ENCODE measurements at regions not wholly inside any gene's neighbourhood (a gene's known extent, or its start where the extent isn't known, plus 50 kb on each side); places are given as distances from the start of the nearest gene placed in this dataset.

- DNase-seq (ENCODE audit: extremely low spot score, unreplicated experiment), result no peak
- H3K9me3 Mint-ChIP-seq (ENCODE audit: unreplicated experiment), result no peaks in the 10 kb centered on the region
- H3K36me3 Mint-ChIP-seq (ENCODE audit: unreplicated experiment), result no peaks in the 10 kb centered on the region
- no peak overlapping the region for H3K4me3 Mint-ChIP-seq (ENCODE audit: unreplicated experiment)
- peak overlapping the region; percentile 13 for H3K27ac Mint-ChIP-seq (ENCODE audit: unreplicated experiment)
- H3K27me3 Mint-ChIP-seq (ENCODE audit: unreplicated experiment), result no peaks in the 10 kb centered on the region
- H3K4me1 Mint-ChIP-seq (ENCODE audit: unreplicated experiment), result peaks cover 24% of the 10 kb centered on the region
- TF ChIP-seq CTCF (IDR thresholded peaks at IDR 0.05), result no peak
Observed at GRCh38 chr11:37504921-37505320, 906.9 kb upstream of the RAG2 start.

GRCh38 chr11:37504060-37504611 is 906.1 kb upstream of the RAG2 start:
- Mint-ChIP-seq H3K27me3 (ENCODE audit: unreplicated experiment) (no peaks in the 10 kb centered on the region), H3K4me1 (ENCODE audit: unreplicated experiment) (peaks cover 24% of the 10 kb centered on the region), H3K36me3 (ENCODE audit: unreplicated experiment) (no peaks in the 10 kb centered on the region), H3K9me3 (ENCODE audit: unreplicated experiment) (no peaks in the 10 kb centered on the region), H3K4me3 (ENCODE audit: unreplicated experiment) (no peak overlapping the region), H3K27ac (ENCODE audit: unreplicated experiment) (peak overlapping the region; percentile 3)
- DNase-seq (ENCODE audit: extremely low spot score, unreplicated experiment), result no peak
- TF ChIP-seq CTCF (IDR thresholded peaks at IDR 0.05), result no peak

- no peak overlapping the region for H3K4me3 Mint-ChIP-seq (ENCODE audit: unreplicated experiment)
- H3K27me3 Mint-ChIP-seq (ENCODE audit: unreplicated experiment), result no peaks in the 10 kb centered on the region
Observed at GRCh38 chr11:37503411-37504059, 905.5 kb upstream of the RAG2 start.

GRCh38 chr11:37502202-37502601 is 904.2 kb upstream of the RAG2 start:
- TF ChIP-seq CTCF (IDR thresholded peaks at IDR 0.05), result no peak
- no peak overlapping the region for H3K4me3 Mint-ChIP-seq (ENCODE audit: unreplicated experiment)
- no peak overlapping the region for H3K27ac Mint-ChIP-seq (ENCODE audit: unreplicated experiment)
- H3K36me3 Mint-ChIP-seq (ENCODE audit: unreplicated experiment), result no peaks in the 10 kb centered on the region
- no peak for DNase-seq (ENCODE audit: extremely low spot score, unreplicated experiment)
- peaks cover 24% of the 10 kb centered on the region for H3K4me1 Mint-ChIP-seq (ENCODE audit: unreplicated experiment)
- no peaks in the 10 kb centered on the region for H3K9me3 Mint-ChIP-seq (ENCODE audit: unreplicated experiment)
- H3K27me3 Mint-ChIP-seq (ENCODE audit: unreplicated experiment), result no peaks in the 10 kb centered on the region

More at GRCh38 chr11:37503411-37504059, 905.5 kb upstream of the RAG2 start:
- H3K9me3 Mint-ChIP-seq (ENCODE audit: unreplicated experiment), result no peaks in the 10 kb centered on the region
- no peak for TF ChIP-seq CTCF (IDR thresholded peaks at IDR 0.05)
- peaks cover 24% of the 10 kb centered on the region for H3K4me1 Mint-ChIP-seq (ENCODE audit: unreplicated experiment)
- no peaks in the 10 kb centered on the region for H3K36me3 Mint-ChIP-seq (ENCODE audit: unreplicated experiment)
- H3K27ac Mint-ChIP-seq (ENCODE audit: unreplicated experiment), result no peak overlapping the region
- no peak for DNase-seq (ENCODE audit: extremely low spot score, unreplicated experiment)

GRCh38 chr11:37500425-37500824 is 902.4 kb upstream of the RAG2 start:
- no peak overlapping the region for H3K4me3 Mint-ChIP-seq (ENCODE audit: unreplicated experiment)
- no peak overlapping the region for H3K27ac Mint-ChIP-seq (ENCODE audit: unreplicated experiment)
- no peak for DNase-seq (ENCODE audit: extremely low spot score, unreplicated experiment)
- peaks cover 22% of the 10 kb centered on the region for H3K4me1 Mint-ChIP-seq (ENCODE audit: unreplicated experiment)
- no peaks in the 10 kb centered on the region for H3K36me3 Mint-ChIP-seq (ENCODE audit: unreplicated experiment)
- no peaks in the 10 kb centered on the region for H3K9me3 Mint-ChIP-seq (ENCODE audit: unreplicated experiment)
- no peak for TF ChIP-seq CTCF (IDR thresholded peaks at IDR 0.05)
- no peaks in the 10 kb centered on the region for H3K27me3 Mint-ChIP-seq (ENCODE audit: unreplicated experiment)

Measured in osteocyte (in vitro differentiated cells).